ENCODE measurements at regions not wholly inside any gene's neighbourhood (a gene's known extent, or its start where the extent isn't known, plus 50 kb on each side); places are given as distances from the start of the nearest gene placed in this dataset.

DNA sequence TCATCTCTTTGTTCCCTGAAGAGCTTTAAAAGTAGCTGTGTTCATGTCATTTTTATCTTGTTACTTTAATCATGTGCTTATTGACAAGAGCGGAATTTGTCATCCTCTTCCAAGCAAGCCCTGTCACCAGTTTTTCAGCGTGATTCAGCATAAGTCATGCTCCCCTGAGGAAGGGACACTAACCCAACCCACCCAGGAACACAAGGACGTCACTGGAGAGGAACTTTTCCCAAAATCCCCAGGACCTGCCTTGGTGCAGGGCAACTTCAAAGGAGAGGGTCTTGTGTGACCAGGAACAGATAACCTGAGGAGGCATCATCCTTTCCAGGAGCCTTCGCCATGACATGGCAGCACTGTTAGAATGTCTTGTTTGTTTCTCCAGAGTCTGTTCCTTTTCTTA is 107.1 kb upstream of the DIO3 start:
- Histone ChIP-seq H3K9me3 (replicated peaks; ENCODE audit: insufficient read depth, low read length) (no peaks in the 10 kb centered on the region), H3K27me3 (replicated peaks; ENCODE audit: insufficient read depth, low read length) (peaks cover 52% of the 10 kb centered on the region), H3K79me2 (ENCODE audit: low read length) (no peaks in the 10 kb centered on the region), H3K36me3 (replicated peaks; ENCODE audit: insufficient read depth, low read length) (no peaks in the 10 kb centered on the region), H3K9ac (ENCODE audit: low read length) (no peak overlapping the region), H3K4me1 (ENCODE audit: low read length) (no peaks in the 10 kb centered on the region), H2AFZ (ENCODE audit: low read length) (no peak overlapping the region), H3K27ac (ENCODE audit: low read length) (no peak overlapping the region), H3F3A (ENCODE audit: insufficient read depth, low read length) (no peaks in the 10 kb centered on the region), H3K4me2 (ENCODE audit: low read depth, low read length) (no peak overlapping the region), H3K4me3 (ENCODE audit: low read length) (no peak overlapping the region), H3K9me2 (replicated peaks; ENCODE audit: insufficient read depth, low read length) (no peaks in the 10 kb centered on the region), H4K20me1 (ENCODE audit: insufficient read depth, low read length) (no peaks in the 10 kb centered on the region)
- DNase-seq: no peak
- TF ChIP-seq EZH2phosphoT487 (IDR thresholded peaks at IDR 0.05; ENCODE audit: low read length): no peak
- TF ChIP-seq, protein P1, sequence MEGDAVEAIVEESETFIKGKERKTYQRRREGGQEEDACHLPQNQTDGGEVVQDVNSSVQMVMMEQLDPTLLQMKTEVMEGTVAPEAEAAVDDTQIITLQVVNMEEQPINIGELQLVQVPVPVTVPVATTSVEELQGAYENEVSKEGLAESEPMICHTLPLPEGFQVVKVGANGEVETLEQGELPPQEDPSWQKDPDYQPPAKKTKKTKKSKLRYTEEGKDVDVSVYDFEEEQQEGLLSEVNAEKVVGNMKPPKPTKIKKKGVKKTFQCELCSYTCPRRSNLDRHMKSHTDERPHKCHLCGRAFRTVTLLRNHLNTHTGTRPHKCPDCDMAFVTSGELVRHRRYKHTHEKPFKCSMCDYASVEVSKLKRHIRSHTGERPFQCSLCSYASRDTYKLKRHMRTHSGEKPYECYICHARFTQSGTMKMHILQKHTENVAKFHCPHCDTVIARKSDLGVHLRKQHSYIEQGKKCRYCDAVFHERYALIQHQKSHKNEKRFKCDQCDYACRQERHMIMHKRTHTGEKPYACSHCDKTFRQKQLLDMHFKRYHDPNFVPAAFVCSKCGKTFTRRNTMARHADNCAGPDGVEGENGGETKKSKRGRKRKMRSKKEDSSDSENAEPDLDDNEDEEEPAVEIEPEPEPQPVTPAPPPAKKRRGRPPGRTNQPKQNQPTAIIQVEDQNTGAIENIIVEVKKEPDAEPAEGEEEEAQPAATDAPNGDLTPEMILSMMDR (IDR thresholded peaks at IDR 0.05; ENCODE audit: low read length): no peak
- no peak for TF ChIP-seq EZH2 (optimal IDR thresholded peaks at IDR 0.05; ENCODE audit: low read depth, low read length)

DNA sequence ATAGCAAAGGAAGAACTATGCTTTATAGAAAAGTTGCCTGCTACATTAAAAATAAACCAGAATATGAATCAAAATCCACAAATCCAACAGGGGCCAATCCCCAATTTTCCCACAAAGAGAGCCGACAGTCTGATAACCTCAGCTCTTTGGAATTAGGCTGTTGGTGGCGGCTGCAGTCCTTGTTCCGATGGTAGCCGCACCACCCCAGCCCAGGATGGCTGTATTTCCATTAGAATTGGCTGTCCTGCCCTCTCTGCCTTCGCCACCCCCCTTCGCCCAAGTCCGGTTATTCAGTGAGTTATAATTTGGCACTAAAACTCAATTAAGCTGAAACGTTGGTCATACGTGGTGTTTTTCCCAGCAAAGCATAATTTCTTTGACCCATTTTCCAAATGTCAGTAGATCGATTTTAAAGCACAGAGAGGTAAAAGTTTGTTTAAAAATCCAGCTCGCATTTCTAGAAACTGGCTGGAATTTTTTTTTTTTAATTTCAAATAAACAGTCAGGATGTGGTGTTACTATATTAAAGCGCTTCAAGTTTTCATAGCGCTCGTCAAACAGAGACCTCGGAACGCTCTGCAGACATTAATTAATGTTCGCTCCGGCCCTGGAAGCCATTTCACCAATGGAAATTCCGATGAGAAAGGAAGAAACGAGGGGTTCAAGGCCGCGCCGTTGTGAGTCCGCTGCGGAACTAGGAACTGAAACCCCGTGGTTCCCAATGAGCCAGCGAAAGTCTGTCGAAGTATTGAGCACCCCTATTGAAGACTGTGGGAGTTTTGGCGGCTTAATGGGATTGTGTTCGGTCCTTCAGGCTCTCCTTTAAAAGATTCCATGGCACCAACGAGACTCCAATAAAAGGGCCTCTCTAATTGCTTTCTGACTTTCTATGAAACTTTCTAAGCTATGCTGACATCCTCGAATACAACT is 104.8 kb upstream of the DIO3 start:
- H3K79me2 ChIP-seq (ENCODE audit: low read length): no peaks in the 10 kb centered on the region
- H3K4me1 ChIP-seq (ENCODE audit: low read length): no peaks in the 10 kb centered on the region
- H3K4me2 ChIP-seq (ENCODE audit: low read depth, low read length): no peak overlapping the region
- no peaks in the 10 kb centered on the region for H3F3A ChIP-seq (ENCODE audit: insufficient read depth, low read length)
- no peaks in the 10 kb centered on the region for H4K20me1 ChIP-seq (ENCODE audit: insufficient read depth, low read length)
- TF ChIP-seq, protein P1 (IDR thresholded peaks at IDR 0.05; ENCODE audit: low read length): no peak
- no peak for TF ChIP-seq EZH2phosphoT487 (IDR thresholded peaks at IDR 0.05; ENCODE audit: low read length)
- no peak for TF ChIP-seq EZH2 (optimal IDR thresholded peaks at IDR 0.05; ENCODE audit: low read depth, low read length)
- H3K27me3 ChIP-seq (replicated peaks; ENCODE audit: insufficient read depth, low read length): peaks cover 70% of the 10 kb centered on the region
- H3K27ac ChIP-seq (ENCODE audit: low read length): no peak overlapping the region
- no peak overlapping the region for H3K9ac ChIP-seq (ENCODE audit: low read length)
- no peaks in the 10 kb centered on the region for H3K36me3 ChIP-seq (replicated peaks; ENCODE audit: insufficient read depth, low read length)
- H3K9me3 ChIP-seq (replicated peaks; ENCODE audit: insufficient read depth, low read length): no peaks in the 10 kb centered on the region
- no peak overlapping the region for H3K4me3 ChIP-seq (ENCODE audit: low read length)
- no peaks in the 10 kb centered on the region for H3K9me2 ChIP-seq (replicated peaks; ENCODE audit: insufficient read depth, low read length)
- no peak for DNase-seq
- H2AFZ ChIP-seq (ENCODE audit: low read length): no peak overlapping the region

DNA sequence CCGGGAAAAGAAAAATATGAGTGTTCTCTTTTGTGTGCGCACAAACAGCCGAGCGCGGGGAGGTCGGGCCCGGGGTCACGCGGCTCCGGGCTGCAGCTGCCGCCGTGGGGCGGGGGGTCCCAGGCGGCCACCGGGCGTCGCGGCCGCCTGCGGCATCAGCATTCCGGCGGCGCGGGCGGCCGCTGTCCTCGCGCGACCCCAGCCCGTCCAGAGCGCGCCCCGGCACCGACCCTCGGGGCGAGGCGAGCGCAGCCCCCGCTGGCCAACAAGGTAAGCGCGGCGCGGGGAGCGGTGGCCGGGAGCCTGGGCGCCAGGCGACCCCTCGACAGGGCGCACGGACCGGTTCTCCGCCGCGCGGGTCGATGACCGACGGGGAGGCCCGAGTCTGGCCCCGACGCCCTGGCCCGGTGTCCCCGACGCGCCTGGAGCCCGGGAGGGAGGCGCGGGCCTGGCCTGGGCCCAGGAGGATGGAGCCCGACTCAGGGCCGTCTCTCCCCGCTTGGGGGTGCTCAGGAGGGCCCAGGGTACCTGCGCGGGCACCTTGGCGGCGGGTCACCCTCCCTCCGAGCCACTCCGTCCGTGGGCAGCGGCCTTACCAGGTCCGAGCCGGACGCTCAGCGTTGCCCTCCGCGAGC is 103.9 kb upstream of the DIO3 start:
- TF ChIP-seq, protein P1 (IDR thresholded peaks at IDR 0.05; ENCODE audit: low read length): no peak
- no peak for TF ChIP-seq EZH2phosphoT487 (IDR thresholded peaks at IDR 0.05; ENCODE audit: low read length)
- H3K4me2 ChIP-seq (ENCODE audit: low read depth, low read length): no peak overlapping the region
- H3K79me2 ChIP-seq (ENCODE audit: low read length): no peaks in the 10 kb centered on the region
- H3K9ac ChIP-seq (ENCODE audit: low read length): no peak overlapping the region
- H3K27me3 ChIP-seq (replicated peaks; ENCODE audit: insufficient read depth, low read length): peaks cover 65% of the 10 kb centered on the region
- no peak overlapping the region for H3K4me3 ChIP-seq (ENCODE audit: low read length)
- H2AFZ ChIP-seq (ENCODE audit: low read length): no peak overlapping the region
- H4K20me1 ChIP-seq (ENCODE audit: insufficient read depth, low read length): no peaks in the 10 kb centered on the region
- H3K27ac ChIP-seq (ENCODE audit: low read length): no peak overlapping the region
- H3K4me1 ChIP-seq (ENCODE audit: low read length): no peaks in the 10 kb centered on the region
- no peaks in the 10 kb centered on the region for H3K36me3 ChIP-seq (replicated peaks; ENCODE audit: insufficient read depth, low read length)
- H3K9me3 ChIP-seq (replicated peaks; ENCODE audit: insufficient read depth, low read length): no peaks in the 10 kb centered on the region
- no peak for DNase-seq
- no peaks in the 10 kb centered on the region for H3K9me2 ChIP-seq (replicated peaks; ENCODE audit: insufficient read depth, low read length)
- no peaks in the 10 kb centered on the region for H3F3A ChIP-seq (ENCODE audit: insufficient read depth, low read length)

All from MM.1S (cell line).